Renal cortex interstitium (tissue), 11 donors: ENCODE measurements at regions not wholly inside any gene's neighbourhood (a gene's known extent, or its start where the extent isn't known, plus 50 kb on each side); places are given as distances from the start of the nearest gene placed in this dataset.

ENCODE experiments used
- DNase-seq, 11 donors: peaks; one replicate each; pipeline ENCODE4 v3.0.0-alpha.2; 2013; ENCODE audit warnings: low read depth in 9 of 11, low spot score in 4 of 11; ENCODE audit errors: extremely low read depth in 1 of 11

DNA sequence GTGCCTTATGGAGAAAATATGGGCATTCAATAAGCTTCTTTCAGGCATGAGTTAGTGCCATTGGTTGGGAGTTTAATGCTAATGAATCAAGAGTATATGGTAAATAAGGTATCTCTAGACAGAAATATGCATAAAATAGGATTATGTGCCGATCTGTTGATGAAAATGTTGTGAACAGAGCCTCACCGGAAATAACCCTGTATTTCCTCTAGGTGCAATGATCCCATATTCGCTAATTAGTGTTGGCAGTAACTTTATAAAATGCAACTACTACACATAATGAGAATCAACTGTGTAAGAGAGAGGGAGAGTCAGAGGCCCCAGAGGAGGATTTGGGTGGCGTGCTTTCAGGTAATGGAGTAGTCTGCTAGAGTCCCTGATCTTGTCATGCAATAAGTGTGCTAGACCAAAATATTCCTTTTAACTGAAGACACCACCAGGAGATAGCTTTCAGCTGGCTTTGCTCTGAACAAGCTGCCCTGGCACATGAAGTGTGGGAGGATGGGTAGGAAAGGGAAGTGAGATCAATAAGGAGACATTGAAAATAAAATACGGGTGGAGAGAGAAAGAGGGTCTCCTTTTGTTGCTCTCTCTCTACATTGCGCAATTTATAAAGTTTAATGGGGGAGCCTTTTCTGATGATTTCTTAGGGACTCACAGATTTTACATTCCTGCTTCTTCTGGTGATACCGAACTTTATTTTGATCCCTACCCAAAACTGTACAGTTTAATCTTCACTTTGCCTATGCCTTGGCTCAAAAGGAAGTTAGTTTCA is 68.6 kb upstream of the PLXNC1 start:
- no peak for DNase-seq

DNA sequence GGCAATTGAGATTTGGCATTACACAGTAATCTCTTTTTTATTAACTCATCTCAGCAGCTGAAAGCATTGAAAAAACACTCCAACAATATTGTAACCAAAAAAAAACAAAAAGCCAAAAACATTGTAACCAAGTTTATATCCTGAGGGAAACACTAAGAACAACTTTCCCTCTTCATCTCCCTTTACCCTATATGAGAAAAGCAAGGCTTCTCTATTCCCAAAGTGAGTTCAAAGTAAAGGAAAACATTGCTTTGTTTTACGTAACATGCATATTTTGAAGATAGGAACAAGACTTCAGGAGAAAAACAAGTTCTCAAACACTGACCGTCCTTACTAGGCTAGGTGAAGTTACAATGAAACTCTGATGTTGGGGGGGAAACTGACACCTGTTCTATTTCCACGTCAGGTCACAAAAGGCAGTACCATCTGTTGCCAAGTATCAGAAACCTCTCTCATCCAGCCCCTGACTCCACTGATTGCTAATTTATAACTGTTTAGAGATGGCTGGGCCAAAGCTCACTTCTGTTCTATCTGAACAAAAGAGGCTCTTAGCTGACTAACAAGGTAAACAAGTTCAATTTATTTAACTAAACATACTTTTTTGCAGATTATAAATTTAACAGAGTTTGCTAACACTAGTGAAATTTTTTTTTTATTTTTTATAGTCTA is 67.9 kb upstream of the PLXNC1 start:
- no peak for DNase-seq

GRCh38 chr12:94082690-94083089 is 65.7 kb upstream of the PLXNC1 start:
- DNase-seq = no peak

GRCh38 chr12:94089891-94090290 is 58.5 kb upstream of the PLXNC1 start:
- no peak for DNase-seq

GRCh38 chr12:94091624-94092023 is 56.8 kb upstream of the PLXNC1 start:
- DNase-seq = no peak

DNA sequence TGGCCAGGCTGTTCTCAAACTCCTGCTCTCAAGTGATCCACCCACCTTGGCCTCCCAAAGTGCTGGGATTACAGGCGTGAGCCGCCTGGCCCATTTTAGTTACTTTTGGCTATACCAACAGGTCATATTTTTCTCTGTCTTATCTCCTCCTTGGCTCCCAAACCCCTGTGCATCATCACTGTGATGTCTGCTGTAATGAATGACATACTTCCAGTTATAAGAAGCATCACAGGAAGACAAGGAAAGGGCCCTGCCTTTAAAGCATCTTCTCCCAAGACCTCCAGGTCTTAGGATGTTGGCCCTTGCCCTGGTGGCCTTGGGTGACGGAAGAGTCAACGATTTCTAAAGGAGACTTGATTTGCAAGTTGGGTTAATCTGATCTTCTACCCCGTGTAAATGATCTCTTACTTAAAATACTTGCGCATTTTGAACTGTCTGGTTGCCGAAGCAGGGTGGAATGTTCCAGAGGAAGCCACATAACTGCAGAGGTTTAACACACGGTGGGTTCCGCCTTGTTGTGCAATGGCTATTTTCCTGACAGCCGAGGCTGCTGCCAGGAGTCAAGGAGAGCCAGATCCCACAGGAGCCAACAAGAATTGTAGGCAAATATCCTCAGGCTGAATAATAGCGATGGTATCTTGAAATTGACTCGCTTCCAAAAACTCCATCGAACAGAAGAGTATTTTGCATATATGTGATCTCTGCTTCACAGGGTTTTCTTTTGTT is 55.7 kb upstream of the PLXNC1 start:
- DNase-seq = no peak

GRCh38 chr12:94094700-94095099 is 53.7 kb upstream of the PLXNC1 start:
- DNase-seq = no peak

- DNase-seq = no peak
These were observed 52.8 kb upstream of the PLXNC1 start for GRCh38 chr12:94095618-94096017.

GRCh38 chr12:94098466-94098865 is 49.9 kb upstream of the PLXNC1 start:
- no peak for DNase-seq
